Activated CD8-positive, alpha-beta T cell treated with anti-CD3 and anti-CD28 coated beads for 36 hours (primary cell): ENCODE measurements at regions not wholly inside any gene's neighbourhood (a gene's known extent, or its start where the extent isn't known, plus 50 kb on each side); places are given as distances from the start of the nearest gene placed in this dataset.

Source experiments
- ATAC-seq: fragments of 200-7000 bp; cut with Tn5 transposase; one replicate; pipeline ENCODE4 v1.10.0; 2021; ENCODE audit warnings: mild to moderate bottlenecking, moderate library complexity
- CTCF ChIA-PET: fragments of 350-600 bp; sonication (Branson Sonifier 250); formaldehyde crosslinking; loops from one replicate; lab custom pipeline; 2021; ENCODE audit warnings: antibody characterized with exemption; lab: Charles Lee
- POLR2A ChIA-PET: fragments of 350-600 bp; sonication (Branson Sonifier 250); formaldehyde crosslinking; loops from one replicate; lab custom pipeline; 2021; ENCODE audit warnings: antibody characterized with exemption; lab: Charles Lee
- DNase-seq: peaks from one replicate; pipeline ENCODE4 v3.0.0-alpha.2; 2020
- H3K27ac Mint-ChIP-seq: one replicate; pipeline ENCODE4 v1.8.0; 2021; ENCODE audit warnings: mild to moderate bottlenecking, mixed read lengths
- H3K27me3 Mint-ChIP-seq: one replicate; pipeline ENCODE4 v1.8.0; 2021; ENCODE audit warnings: mixed read lengths
- H3K36me3 Mint-ChIP-seq: one replicate; pipeline ENCODE4 v1.8.0; 2021; ENCODE audit warnings: low read depth, mixed read lengths
- H3K4me1 Mint-ChIP-seq: one replicate; pipeline ENCODE4 v1.8.0; 2021; ENCODE audit warnings: low read depth, mixed read lengths
- H3K4me3 Mint-ChIP-seq: one replicate; pipeline ENCODE4 v1.8.0; 2021; ENCODE audit warnings: mild to moderate bottlenecking, moderate library complexity, mixed read lengths
- H3K9me3 Mint-ChIP-seq: one replicate; pipeline ENCODE4 v1.8.0; 2021; ENCODE audit warnings: mixed read lengths
- intact Hi-C: fragments of 100-400 bp; cut with micrococcal nuclease; formaldehyde crosslinking; loops from one replicate; pipeline ENCODE4 v1.10.0; 2022
- TF ChIP-seq, protein P1 (sequence below): fragments of 200-600 bp; IDR thresholded peaks from one replicate; pipeline ENCODE4 v1.8.0; 2022; ENCODE audit warnings: antibody characterized with exemption, mild to moderate bottlenecking

DNA sequence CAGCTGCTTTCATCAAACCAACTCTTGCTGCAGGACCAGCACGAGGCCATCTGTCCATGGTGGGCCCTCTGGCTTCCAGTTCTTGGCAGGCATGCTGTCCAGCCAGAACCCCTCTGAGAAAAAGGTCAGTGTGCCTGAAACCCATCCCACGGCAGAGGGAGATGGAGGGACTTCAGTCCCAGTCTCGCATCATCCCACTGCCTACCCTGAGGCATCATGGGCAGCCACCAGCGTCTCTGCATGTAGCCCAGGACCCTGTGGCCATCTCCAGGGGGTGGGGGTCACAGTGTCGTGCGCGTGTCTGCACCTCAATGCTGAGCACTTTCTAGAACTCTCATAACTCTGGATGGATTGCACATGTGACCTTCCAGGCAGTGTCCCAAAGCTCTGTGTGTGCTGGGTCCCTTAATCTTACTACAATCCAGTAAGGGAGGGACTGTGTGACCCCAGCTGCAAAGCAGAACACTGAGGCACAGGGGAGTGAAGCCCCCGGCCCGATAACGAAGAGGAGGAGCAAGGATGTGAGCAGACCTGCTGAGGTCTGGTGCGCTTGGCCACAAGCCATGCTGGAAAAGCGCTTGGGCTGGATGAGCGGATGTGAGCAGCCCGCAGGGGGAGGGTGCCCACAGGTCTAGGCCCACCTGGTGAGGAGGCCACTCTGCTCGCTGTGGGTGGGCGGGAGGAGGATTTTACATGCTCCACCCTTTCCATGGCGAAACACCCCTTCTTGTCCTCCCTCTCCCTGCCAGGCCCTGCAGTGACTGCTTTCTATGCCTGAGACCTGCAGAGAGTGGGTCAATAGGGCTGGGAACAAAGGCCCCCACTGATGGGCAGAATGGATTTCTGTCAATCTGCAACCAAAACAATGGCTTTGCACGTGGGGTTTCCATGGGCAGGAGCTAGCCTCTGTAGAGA lies 1401.0 kb downstream of the BRD1 start:
- ChIA-PET POLR2A (no interaction called here), CTCF (no interaction called here)
- no peaks in the 10 kb centered on the region for H3K36me3 Mint-ChIP-seq
- no peaks in the 10 kb centered on the region for H3K27me3 Mint-ChIP-seq
- no peak overlapping the region for H3K4me3 Mint-ChIP-seq
- TF ChIP-seq, protein P1, sequence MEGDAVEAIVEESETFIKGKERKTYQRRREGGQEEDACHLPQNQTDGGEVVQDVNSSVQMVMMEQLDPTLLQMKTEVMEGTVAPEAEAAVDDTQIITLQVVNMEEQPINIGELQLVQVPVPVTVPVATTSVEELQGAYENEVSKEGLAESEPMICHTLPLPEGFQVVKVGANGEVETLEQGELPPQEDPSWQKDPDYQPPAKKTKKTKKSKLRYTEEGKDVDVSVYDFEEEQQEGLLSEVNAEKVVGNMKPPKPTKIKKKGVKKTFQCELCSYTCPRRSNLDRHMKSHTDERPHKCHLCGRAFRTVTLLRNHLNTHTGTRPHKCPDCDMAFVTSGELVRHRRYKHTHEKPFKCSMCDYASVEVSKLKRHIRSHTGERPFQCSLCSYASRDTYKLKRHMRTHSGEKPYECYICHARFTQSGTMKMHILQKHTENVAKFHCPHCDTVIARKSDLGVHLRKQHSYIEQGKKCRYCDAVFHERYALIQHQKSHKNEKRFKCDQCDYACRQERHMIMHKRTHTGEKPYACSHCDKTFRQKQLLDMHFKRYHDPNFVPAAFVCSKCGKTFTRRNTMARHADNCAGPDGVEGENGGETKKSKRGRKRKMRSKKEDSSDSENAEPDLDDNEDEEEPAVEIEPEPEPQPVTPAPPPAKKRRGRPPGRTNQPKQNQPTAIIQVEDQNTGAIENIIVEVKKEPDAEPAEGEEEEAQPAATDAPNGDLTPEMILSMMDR, result no peak
- no peaks in the 10 kb centered on the region for H3K4me1 Mint-ChIP-seq
- DNase-seq (no peak), ATAC-seq (no peak)
- no peaks in the 10 kb centered on the region for H3K9me3 Mint-ChIP-seq
- intact Hi-C loops, result no loop called here
- H3K27ac Mint-ChIP-seq, result no peak overlapping the region

DNA sequence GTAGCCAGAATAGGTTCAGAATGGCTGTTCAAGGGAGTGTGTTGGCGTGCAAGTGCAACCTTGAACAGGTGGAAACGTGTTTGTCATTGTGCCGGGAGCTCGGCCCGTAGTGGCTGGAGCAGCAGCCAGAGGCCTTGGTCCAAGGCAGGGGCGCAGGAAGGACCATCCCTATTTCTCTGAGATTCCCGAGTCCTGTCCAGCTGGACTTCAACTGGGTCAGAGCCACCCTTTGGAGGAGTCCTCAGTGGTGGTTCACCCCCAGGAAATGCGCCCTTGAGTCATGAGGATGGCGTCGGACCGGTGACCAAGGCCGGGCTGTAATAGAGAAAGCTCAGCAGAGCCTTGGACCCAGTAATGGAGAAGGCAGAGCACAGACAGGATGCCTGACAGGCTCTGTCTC lies 1402.0 kb downstream of the BRD1 start:
- Mint-ChIP-seq H3K9me3 (no peaks in the 10 kb centered on the region), H3K27me3 (no peaks in the 10 kb centered on the region), H3K4me3 (no peak overlapping the region), H3K36me3 (no peaks in the 10 kb centered on the region), H3K27ac (no peak overlapping the region), H3K4me1 (no peaks in the 10 kb centered on the region)
- intact Hi-C loops, result no loop called here
- CTCF ChIA-PET, result no interaction called here
- no peak for ATAC-seq
- TF ChIP-seq, protein P1, result no peak
- no peak for DNase-seq
- POLR2A ChIA-PET, result no interaction called here

GRCh38 chr22:48425091-48425506 lies 1402.6 kb downstream of the BRD1 start:
- ATAC-seq (no peak), DNase-seq (no peak)
- POLR2A ChIA-PET, result no interaction called here
- intact Hi-C loops, result no loop called here
- TF ChIP-seq, protein P1, result no peak
- no peaks in the 10 kb centered on the region for H3K4me1 Mint-ChIP-seq
- no peak overlapping the region for H3K27ac Mint-ChIP-seq
- no peaks in the 10 kb centered on the region for H3K36me3 Mint-ChIP-seq
- no peaks in the 10 kb centered on the region for H3K9me3 Mint-ChIP-seq
- CTCF ChIA-PET, result no interaction called here
- H3K27me3 Mint-ChIP-seq, result no peaks in the 10 kb centered on the region
- no peak overlapping the region for H3K4me3 Mint-ChIP-seq

- ChIA-PET POLR2A (no interaction called here), CTCF (no interaction called here)
- Mint-ChIP-seq H3K27ac (no peak overlapping the region), H3K27me3 (no peaks in the 10 kb centered on the region), H3K9me3 (no peaks in the 10 kb centered on the region), H3K4me3 (no peak overlapping the region), H3K4me1 (no peaks in the 10 kb centered on the region), H3K36me3 (no peaks in the 10 kb centered on the region)
- TF ChIP-seq, protein P1, result no peak
- ATAC-seq (no peak), DNase-seq (no peak)
- intact Hi-C loops, result no loop called here
These were observed 1403.0 kb downstream of the BRD1 start for GRCh38 chr22:48424661-48425060.

DNA sequence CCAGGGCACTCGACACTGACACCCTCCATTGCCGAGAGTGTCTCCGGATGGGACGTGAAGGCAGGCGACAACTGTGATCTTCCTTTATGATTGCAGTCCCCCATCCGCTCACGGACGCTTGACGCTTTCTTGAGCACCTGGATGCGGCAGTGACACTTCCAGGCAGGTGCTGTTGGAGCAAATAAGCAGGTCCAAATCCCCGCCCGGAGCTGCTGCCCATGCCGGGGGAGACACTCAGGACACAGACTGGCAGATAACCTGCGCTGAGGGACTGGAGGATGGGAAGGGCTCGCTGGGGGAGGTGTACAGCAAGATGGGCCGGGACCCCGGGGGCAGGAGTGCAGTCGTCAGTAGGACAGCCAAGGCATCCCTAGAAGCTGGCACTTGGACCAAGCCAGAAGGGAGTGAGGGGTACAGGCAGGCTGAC lies 1403.5 kb downstream of the BRD1 start:
- no peaks in the 10 kb centered on the region for H3K4me1 Mint-ChIP-seq
- H3K4me3 Mint-ChIP-seq, result no peak overlapping the region
- H3K9me3 Mint-ChIP-seq, result no peaks in the 10 kb centered on the region
- H3K36me3 Mint-ChIP-seq, result no peaks in the 10 kb centered on the region
- DNase-seq (no peak), ATAC-seq (no peak)
- POLR2A ChIA-PET, result no interaction called here
- intact Hi-C loops, result no loop called here
- CTCF ChIA-PET, result no interaction called here
- TF ChIP-seq, protein P1, result no peak
- H3K27ac Mint-ChIP-seq, result no peak overlapping the region
- H3K27me3 Mint-ChIP-seq, result no peaks in the 10 kb centered on the region
